Aorta (tissue), 5 donors: ENCODE measurements at regions not wholly inside any gene's neighbourhood (a gene's known extent, or its start where the extent isn't known, plus 50 kb on each side); places are given as distances from the start of the nearest gene placed in this dataset.

Source experiments
- ATAC-seq: fragments of 200-7000 bp; cut with Tn5 transposase; one replicate; pipeline ENCODE4 v1.9.1; 2022; ENCODE audit warnings: moderate library complexity; ENCODE audit not compliant: low FRiP score
- DNase-seq, 2 donors: peaks; one replicate each; pipeline ENCODE4 v3.0.0-alpha.2; 2020
- H3K27ac ChIP-seq, 2 donors: one replicate each; pipeline ENCODE4 v1.5.1; 2013; ENCODE audit warnings: low read length in 2 of 2, mild to moderate bottlenecking in 2 of 2, moderate library complexity in 2 of 2, control low read depth in 1 of 2, inconsistent platforms in 1 of 2, low read depth in 1 of 2
- H3K27me3 ChIP-seq, 2 donors: one replicate each; pipeline ENCODE4 v1.6.1; 2013; ENCODE audit warnings: control low read depth in 1 of 2, low read length in 1 of 2, mild to moderate bottlenecking in 1 of 2, moderate library complexity in 1 of 2; ENCODE audit not compliant: insufficient read depth in 2 of 2, control insufficient read depth in 1 of 2
- H3K36me3 ChIP-seq, 2 donors: one replicate each; pipeline ENCODE4 v1.6.1; 2013; ENCODE audit warnings: control low read depth in 1 of 2, low read length in 1 of 2, mild to moderate bottlenecking in 1 of 2; ENCODE audit not compliant: insufficient read depth in 2 of 2, control insufficient read depth in 1 of 2
- H3K4me1 ChIP-seq, 2 donors: one replicate each; pipeline ENCODE4 v1.6.1; 2013; ENCODE audit warnings: low read length in 2 of 2, control low read depth in 1 of 2, mild to moderate bottlenecking in 1 of 2, moderate library complexity in 1 of 2; ENCODE audit not compliant: insufficient read depth in 2 of 2, control insufficient read depth in 1 of 2
- H3K4me3 ChIP-seq, 2 donors: one replicate each; pipeline ENCODE4 v1.5.1; 2013; ENCODE audit warnings: low read length in 2 of 2, control low read depth in 1 of 2, mild to moderate bottlenecking in 1 of 2
- H3K9me3 ChIP-seq: one replicate; pipeline ENCODE4 v1.6.1; 2013; ENCODE audit warnings: mild to moderate bottlenecking, low read length; ENCODE audit not compliant: control insufficient read depth
- WGBS, 2 donors: extraction: QIAGEN DNeasy Blood & Tissue Kit; methylation state at CpG; one replicate each; pipeline ENCODE4 v1.1.7; 2013; 5-methylcytosine and 5-hydroxymethylcytosine counted together
- intact Hi-C, 2 donors: fragments of 100-400 bp; cut with DNase I; formaldehyde crosslinking; loops; one replicate each; pipeline versions ENCODE4 v1.14.2 to v1.15.0; 2022
- donor health status: healthy with polysubstance abuse.
- donor health status: Bipolar disorder and iron deficiency.
- donor health status: DM: no; HTN: no; CAD: no.
- donor health status: DM: no; HTN: no; CAD: no.
- donor health status: DM: yes; HTN: yes; CAD: no.

- WGBS, 2 donors = 95 to 96% methylated on average over 11 of the region's 11 CpGs
- no peaks in the 10 kb centered on the region for H3K27me3 ChIP-seq
- H3K36me3 ChIP-seq = no peaks in the 10 kb centered on the region
- DNase-seq (no peak), ATAC-seq (no peak)
- H3K4me1 ChIP-seq = no peaks in the 10 kb centered on the region
- intact Hi-C loops = no loop called here
- H3K9me3 ChIP-seq = peaks cover 1% of the 10 kb centered on the region
- H3K27ac ChIP-seq = no peak overlapping the region
- no peak overlapping the region for H3K4me3 ChIP-seq
Observed at GRCh38 chr11:98453378-98453777, 567.4 kb upstream of the CNTN5 start.

- Histone ChIP-seq H3K4me1 (no peaks in the 10 kb centered on the region), H3K4me3 (no peak overlapping the region), H3K27ac (no peak overlapping the region), H3K36me3 (no peaks in the 10 kb centered on the region), H3K9me3 (peaks cover 1% of the 10 kb centered on the region), H3K27me3 (no peaks in the 10 kb centered on the region)
- intact Hi-C loops = no loop called here
- ATAC-seq = no peak
- DNase-seq = no peak
- 63% methylated on average over 14 of the region's 14 CpGs for WGBS, 2 donors
Observed at GRCh38 chr11:98455500-98456307, 565.0 kb upstream of the CNTN5 start.

- Histone ChIP-seq H3K27ac (no peak overlapping the region), H3K36me3 (no peaks in the 10 kb centered on the region), H3K4me1 (no peaks in the 10 kb centered on the region), H3K4me3 (no peak overlapping the region), H3K27me3 (no peaks in the 10 kb centered on the region), H3K9me3 (peaks cover 1% of the 10 kb centered on the region)
- intact Hi-C loops = no loop called here
- WGBS, 2 donors = 86 to 87% methylated on average over 5 of the region's 5 CpGs
- no peak for DNase-seq
- no peak for ATAC-seq
Observed at GRCh38 chr11:98456308-98456680, 564.5 kb upstream of the CNTN5 start.

- WGBS, 2 donors = 86 to 92% methylated on average over 2 of the region's 2 CpGs
- ATAC-seq = no peak
- H3K4me1 ChIP-seq = no peaks in the 10 kb centered on the region
Observed at GRCh38 chr11:98495016-98495415, 525.7 kb upstream of the CNTN5 start.

GRCh38 chr11:98495601-98496000 lies 525.1 kb upstream of the CNTN5 start:
- no peak overlapping the region for H3K27ac ChIP-seq
- H3K36me3 ChIP-seq = no peaks in the 10 kb centered on the region
- H3K4me3 ChIP-seq = no peak overlapping the region
- H3K4me1 ChIP-seq = no peaks in the 10 kb centered on the region
- no peaks in the 10 kb centered on the region for H3K27me3 ChIP-seq
- 50 to 53% methylated on average over 5 of the region's 5 CpGs for WGBS, 2 donors
- intact Hi-C loops = no loop called here
- H3K9me3 ChIP-seq = no peaks in the 10 kb centered on the region
- ATAC-seq (no peak), DNase-seq (no peak)

More at GRCh38 chr11:98495016-98495415, 525.7 kb upstream of the CNTN5 start:
- H3K27ac ChIP-seq = no peak overlapping the region
- H3K9me3 ChIP-seq = no peaks in the 10 kb centered on the region
- H3K4me3 ChIP-seq = no peak overlapping the region
- no peaks in the 10 kb centered on the region for H3K27me3 ChIP-seq
- intact Hi-C loops = no loop called here
- no peaks in the 10 kb centered on the region for H3K36me3 ChIP-seq
- no peak for DNase-seq

GRCh38 chr11:98507208-98507607 lies 513.5 kb upstream of the CNTN5 start:
- Histone ChIP-seq H3K4me3 (no peak overlapping the region), H3K4me1 (no peaks in the 10 kb centered on the region), H3K27ac (no peak overlapping the region), H3K36me3 (no peaks in the 10 kb centered on the region), H3K27me3 (no peaks in the 10 kb centered on the region), H3K9me3 (no peaks in the 10 kb centered on the region)
- no peak for DNase-seq
- ATAC-seq = no peak
- intact Hi-C loops = no loop called here

GRCh38 chr11:98512938-98513337 lies 507.8 kb upstream of the CNTN5 start:
- H3K4me3 ChIP-seq = no peak overlapping the region
- H3K9me3 ChIP-seq = no peaks in the 10 kb centered on the region
- H3K36me3 ChIP-seq = no peaks in the 10 kb centered on the region
- H3K4me1 ChIP-seq = no peaks in the 10 kb centered on the region
- intact Hi-C loops = no loop called here
- H3K27me3 ChIP-seq = no peaks in the 10 kb centered on the region
- DNase-seq = no peak
- no peak overlapping the region for H3K27ac ChIP-seq
- no peak for ATAC-seq

GRCh38 chr11:98531576-98531975 lies 489.2 kb upstream of the CNTN5 start:
- intact Hi-C loops = no loop called here
- ATAC-seq (no peak), DNase-seq (no peak)
- WGBS, 2 donors = 90 to 95% methylated on average over 1 of the region's 1 CpG
- no peak overlapping the region for H3K27ac ChIP-seq
- no peaks in the 10 kb centered on the region for H3K36me3 ChIP-seq
- no peaks in the 10 kb centered on the region for H3K4me1 ChIP-seq
- no peaks in the 10 kb centered on the region for H3K9me3 ChIP-seq
- no peak overlapping the region for H3K4me3 ChIP-seq
- no peaks in the 10 kb centered on the region for H3K27me3 ChIP-seq

GRCh38 chr11:98536023-98536422 lies 484.7 kb upstream of the CNTN5 start:
- H3K9me3 ChIP-seq = no peaks in the 10 kb centered on the region
- WGBS, 2 donors = 14 to 36% methylated on average over 1 of the region's 1 CpG
- DNase-seq (no peak), ATAC-seq (no peak)
- H3K4me1 ChIP-seq = no peaks in the 10 kb centered on the region
- H3K36me3 ChIP-seq = no peaks in the 10 kb centered on the region
- intact Hi-C loops = no loop called here
- no peaks in the 10 kb centered on the region for H3K27me3 ChIP-seq
- no peak overlapping the region for H3K27ac ChIP-seq
- no peak overlapping the region for H3K4me3 ChIP-seq
